ENCODE measurements at regions not wholly inside any gene's neighbourhood (a gene's known extent, or its start where the extent isn't known, plus 50 kb on each side); places are given as distances from the start of the nearest gene placed in this dataset.
"Not testable (repeated sequence)": the region's sequence is repeated elsewhere in the genome, so short reads cannot be mapped to it uniquely, and the experiment has no call there.

DNA sequence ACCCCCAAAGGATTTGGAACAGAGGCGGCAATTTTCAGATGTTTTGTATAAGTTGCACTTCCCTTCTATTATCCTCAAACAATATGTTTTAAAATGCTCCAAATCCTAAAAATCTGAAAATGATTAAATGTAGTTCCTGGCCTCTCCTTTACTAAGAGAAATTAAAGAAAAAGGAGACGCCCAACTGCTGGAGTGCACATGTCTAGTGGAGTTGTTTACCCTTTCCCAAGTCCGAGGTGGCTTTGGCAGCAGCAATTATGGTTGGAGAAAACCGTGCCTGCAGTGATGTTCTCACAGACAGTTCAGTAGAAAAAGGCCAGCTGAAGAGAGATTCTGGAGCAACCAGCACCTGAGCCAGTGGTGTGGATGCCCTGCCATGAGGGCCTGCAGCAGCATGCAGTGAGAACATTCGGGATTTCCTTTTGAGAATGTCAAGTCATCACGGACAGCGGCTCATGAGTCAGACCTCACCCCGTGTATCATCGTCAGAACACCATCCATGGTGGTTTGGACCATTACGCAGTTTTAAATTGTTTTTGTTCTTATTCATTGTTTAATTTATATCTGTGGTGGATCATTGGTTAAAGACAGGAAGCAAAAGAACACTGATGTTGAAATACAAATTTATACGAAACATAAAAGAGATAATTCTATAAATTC is 179.0 kb upstream of the KRR1 start:
- no peak for DNase-seq
- H3K27ac Mint-ChIP-seq = no peak overlapping the region
- H3K27me3 Mint-ChIP-seq = peaks cover 12% of the 10 kb centered on the region
- H3K4me1 Mint-ChIP-seq = no peaks in the 10 kb centered on the region
- no peak for ATAC-seq
- CTCF ChIA-PET = no interaction called here
- no peaks in the 10 kb centered on the region for H3K36me3 Mint-ChIP-seq (ENCODE audit: low read depth)
- H3K9me3 Mint-ChIP-seq (ENCODE audit: low read depth) = no peaks in the 10 kb centered on the region
- intact Hi-C loops (cut with DNase I, micrococcal nuclease) = no loop called here
- H3K4me3 Mint-ChIP-seq = no peak overlapping the region
- POLR2A ChIA-PET = no interaction called here

DNA sequence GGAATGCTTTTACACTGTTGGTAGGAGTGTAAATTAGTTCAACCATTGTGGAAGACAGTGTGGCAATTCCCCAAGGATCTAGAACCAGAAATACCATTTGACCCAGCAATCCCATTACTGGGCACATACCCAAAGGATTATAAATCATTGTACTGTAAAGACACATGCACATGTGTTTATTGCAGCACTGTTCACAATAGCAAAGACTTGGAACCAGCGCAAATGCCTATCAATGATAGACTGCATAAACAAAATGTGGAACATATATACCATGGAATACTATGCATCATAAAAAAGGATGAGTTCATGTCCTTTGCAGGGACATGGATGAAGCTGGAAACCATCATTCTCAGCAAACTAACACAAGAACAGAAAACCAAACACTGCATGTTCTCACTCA is 174.8 kb upstream of the KRR1 start:
- H3K4me3 Mint-ChIP-seq; H3K36me3 Mint-ChIP-seq (ENCODE audit: low read depth); POLR2A ChIA-PET; H3K4me1 Mint-ChIP-seq; intact Hi-C loops (cut with DNase I, micrococcal nuclease); H3K9me3 Mint-ChIP-seq (ENCODE audit: low read depth); ATAC-seq; DNase-seq; H3K27me3 Mint-ChIP-seq; H3K27ac Mint-ChIP-seq: not testable (repeated sequence)
- CTCF ChIA-PET = interaction anchor here (0.7 kb wide), 1 partner anchor 10 kb away, joined by 3 read pairs; no protein-coding TSS in a partner anchor

DNA sequence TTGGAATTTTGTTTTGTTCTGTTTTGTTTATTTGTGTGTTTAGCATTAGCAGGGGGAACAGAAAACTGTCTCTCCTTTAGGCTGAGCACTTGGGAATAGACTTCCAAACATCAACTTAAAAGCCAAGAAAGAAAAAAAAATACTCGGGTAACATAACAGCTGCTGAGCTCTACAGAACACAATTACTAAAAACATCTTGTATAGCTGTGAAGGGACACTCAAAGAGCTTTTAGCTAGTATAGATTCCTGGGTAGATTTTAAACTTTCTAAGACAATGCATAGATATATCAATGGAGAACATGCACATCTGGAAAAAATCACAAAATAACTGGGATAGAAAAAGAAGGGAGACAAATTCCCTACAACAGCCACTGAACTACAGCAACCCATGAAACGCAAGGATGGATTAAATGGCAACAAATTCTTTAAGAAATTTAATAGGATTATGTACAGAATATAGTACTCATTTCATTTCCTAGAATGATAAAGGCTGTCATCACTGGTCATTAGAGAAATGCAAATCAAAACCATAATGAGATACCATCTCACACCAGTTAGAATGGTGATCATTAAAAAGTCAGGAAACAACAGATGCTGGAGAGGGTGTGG is 174.3 kb upstream of the KRR1 start:
- H3K36me3 Mint-ChIP-seq (ENCODE audit: low read depth) = no peaks in the 10 kb centered on the region
- ATAC-seq (no peak), DNase-seq (no peak)
- H3K4me1 Mint-ChIP-seq = peaks cover 7% of the 10 kb centered on the region
- ChIA-PET POLR2A (no interaction called here), CTCF (interaction anchor here (1.3 kb wide), 1 partner anchor 76 kb away, joined by 3 read pairs; no protein-coding TSS in a partner anchor)
- H3K27me3 Mint-ChIP-seq = peaks cover 1% of the 10 kb centered on the region
- H3K27ac Mint-ChIP-seq = no peak overlapping the region
- H3K9me3 Mint-ChIP-seq (ENCODE audit: low read depth) = no peaks in the 10 kb centered on the region
- H3K4me3 Mint-ChIP-seq = no peak overlapping the region
- intact Hi-C loops (cut with DNase I, micrococcal nuclease) = no loop called here

DNA sequence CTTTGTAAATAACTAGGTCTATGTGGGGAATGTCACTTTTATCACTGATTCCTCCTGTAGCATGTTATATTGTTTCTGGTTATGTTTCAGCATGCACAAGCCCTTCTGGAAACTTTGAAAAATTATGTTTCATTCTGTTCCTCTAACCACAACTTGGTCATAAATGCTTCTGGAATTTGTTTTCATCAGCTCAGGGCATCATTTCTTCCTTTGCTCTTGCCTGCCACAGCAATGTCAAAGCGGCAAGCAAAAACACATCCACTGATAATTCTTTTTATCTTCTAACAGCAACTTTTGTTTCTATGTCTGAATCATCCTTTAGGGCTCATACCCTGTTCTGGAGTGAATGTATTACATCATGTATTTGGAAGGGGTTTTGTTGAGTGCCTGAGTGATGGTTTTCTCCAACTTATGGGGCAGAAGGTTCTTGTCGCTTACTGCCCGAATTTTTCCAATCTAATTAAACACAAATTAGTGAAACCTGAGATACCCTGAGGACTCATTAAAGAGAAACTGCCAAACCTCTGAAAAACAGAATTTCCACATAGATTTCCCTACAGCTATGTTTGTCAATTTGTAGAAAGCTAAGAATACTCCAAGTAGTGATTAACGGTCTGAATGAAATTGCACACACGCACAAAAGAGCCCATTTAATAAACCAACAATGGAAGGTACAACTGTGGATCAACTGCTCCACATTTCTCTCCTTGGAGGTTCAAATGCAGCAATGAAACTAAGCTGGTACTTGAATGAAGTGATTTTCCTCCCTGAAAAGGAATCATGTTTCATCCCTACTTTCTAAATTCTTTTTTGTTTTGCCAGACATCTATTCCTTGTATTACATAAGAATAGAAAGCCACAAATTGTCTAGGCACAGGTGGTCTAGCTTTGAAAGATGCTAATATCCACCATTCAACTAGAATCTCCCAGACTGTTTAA is 173.5 kb upstream of the KRR1 start:
- Mint-ChIP-seq H3K27me3 (peaks cover 1% of the 10 kb centered on the region), H3K4me1 (peaks cover 7% of the 10 kb centered on the region), H3K4me3 (no peak overlapping the region), H3K27ac (no peak overlapping the region), H3K36me3 (ENCODE audit: low read depth) (no peaks in the 10 kb centered on the region), H3K9me3 (ENCODE audit: low read depth) (no peaks in the 10 kb centered on the region)
- ATAC-seq (peak; percentile 80), DNase-seq (no peak)
- intact Hi-C loops (cut with DNase I, micrococcal nuclease) = no loop called here
- CTCF ChIA-PET = interaction anchor here (1.3 kb wide), 1 partner anchor 76 kb away, joined by 3 read pairs; no protein-coding TSS in a partner anchor
- POLR2A ChIA-PET = interaction anchor here (0.5 kb wide), 1 partner anchor 1337 kb away, joined by 3 read pairs; no protein-coding TSS in a partner anchor

DNA sequence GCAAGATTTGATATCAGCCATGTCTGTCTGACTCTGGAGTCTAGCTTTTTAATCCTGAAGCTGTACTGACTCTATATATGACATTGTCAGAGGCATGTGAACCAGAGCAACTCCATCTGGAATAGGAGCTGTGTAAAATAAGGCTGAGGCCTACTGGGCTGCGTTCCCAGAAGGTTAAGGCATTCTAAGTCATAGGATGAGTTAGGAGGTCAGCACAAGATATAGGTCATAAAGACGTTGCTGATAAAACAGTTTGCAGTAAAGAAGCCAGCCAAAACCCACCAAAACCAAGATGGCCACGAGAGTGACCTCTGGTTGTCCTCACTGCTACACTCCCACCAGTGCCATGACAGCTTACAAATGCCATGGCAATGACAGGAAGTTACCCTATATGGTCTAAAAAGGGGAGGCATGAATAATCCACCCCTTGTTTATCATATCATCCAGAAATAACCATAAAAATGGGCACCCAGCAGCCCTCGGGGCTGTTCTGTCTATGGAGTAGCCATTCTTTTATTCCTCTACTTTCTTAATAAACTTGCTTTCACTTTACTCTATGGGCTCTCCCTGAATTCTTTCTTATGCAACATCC is 172.7 kb upstream of the KRR1 start:
- intact Hi-C loops (cut with DNase I, micrococcal nuclease); H3K27ac Mint-ChIP-seq; H3K4me3 Mint-ChIP-seq; H3K36me3 Mint-ChIP-seq (ENCODE audit: low read depth); H3K27me3 Mint-ChIP-seq; ATAC-seq; H3K9me3 Mint-ChIP-seq (ENCODE audit: low read depth); CTCF ChIA-PET; H3K4me1 Mint-ChIP-seq; DNase-seq: not testable (repeated sequence)
- POLR2A ChIA-PET = interaction anchor here (0.5 kb wide), 1 partner anchor 1336 kb away, joined by 3 read pairs; no protein-coding TSS in a partner anchor

DNA sequence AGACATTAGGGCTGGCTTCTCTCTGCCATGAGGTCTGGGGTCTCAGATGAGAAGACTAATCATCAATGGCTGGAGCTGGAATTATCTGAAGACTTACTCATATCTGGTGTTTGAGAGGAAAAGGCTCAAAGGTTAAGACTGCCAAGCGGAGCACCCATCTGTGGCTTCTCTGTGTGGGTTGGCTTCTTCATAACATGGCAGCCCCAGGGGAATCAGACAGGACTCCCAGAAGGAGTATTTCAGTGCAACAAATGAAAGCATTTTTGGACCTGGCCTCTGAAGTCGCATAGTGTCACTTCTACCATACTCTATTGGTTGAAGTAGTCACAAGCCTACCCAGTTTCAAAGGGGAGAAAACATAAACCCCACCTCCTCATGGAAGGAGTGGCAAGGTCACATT is 171.8 kb upstream of the KRR1 start:
- no peak overlapping the region for H3K27ac Mint-ChIP-seq
- ChIA-PET POLR2A (no interaction called here), CTCF (no interaction called here)

DNA sequence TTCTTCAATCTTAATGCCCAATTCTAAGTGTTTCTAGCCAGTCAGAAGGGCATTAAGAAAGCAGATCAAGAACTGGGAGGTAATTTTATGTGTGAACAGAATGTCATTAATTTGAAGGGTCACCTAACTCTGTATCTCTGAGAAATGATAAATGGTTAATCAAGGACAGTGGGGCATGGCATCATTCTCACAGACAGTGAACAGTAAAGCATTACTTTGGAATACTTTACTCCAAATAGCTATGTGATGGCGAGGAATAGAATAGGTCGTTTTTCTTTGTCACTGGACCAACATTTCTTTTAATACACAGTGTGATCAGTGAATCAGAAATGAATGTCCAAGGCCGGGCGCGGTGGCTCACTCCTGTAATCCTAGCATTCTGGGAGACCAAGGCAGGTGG is 166.1 kb upstream of the KRR1 start:
- intact Hi-C loops (cut with DNase I, micrococcal nuclease) = no loop called here
- H3K27ac Mint-ChIP-seq = no peak overlapping the region
- no peaks in the 10 kb centered on the region for H3K36me3 Mint-ChIP-seq (ENCODE audit: low read depth)
- no peaks in the 10 kb centered on the region for H3K4me1 Mint-ChIP-seq
- POLR2A ChIA-PET = no interaction called here
- no peaks in the 10 kb centered on the region for H3K9me3 Mint-ChIP-seq (ENCODE audit: low read depth)
- no peak for ATAC-seq
- H3K27me3 Mint-ChIP-seq = peaks cover 6% of the 10 kb centered on the region
- H3K4me3 Mint-ChIP-seq = no peak overlapping the region
- DNase-seq = no peak
- CTCF ChIA-PET = interaction anchor here (0.6 to 1.1 kb wide), 4 partner anchors 10 to 125 kb away, joined by 3 read pairs; no protein-coding TSS in a partner anchor

More for the DNA sequence above, 171.8 kb upstream of the KRR1 start:
- H3K4me1 Mint-ChIP-seq = peaks cover 7% of the 10 kb centered on the region
- H3K4me3 Mint-ChIP-seq = no peak overlapping the region
- ATAC-seq (no peak), DNase-seq (no peak)
- intact Hi-C loops (cut with DNase I, micrococcal nuclease) = no loop called here
- no peaks in the 10 kb centered on the region for H3K9me3 Mint-ChIP-seq (ENCODE audit: low read depth)
- H3K36me3 Mint-ChIP-seq (ENCODE audit: low read depth) = no peaks in the 10 kb centered on the region
- H3K27me3 Mint-ChIP-seq = peaks cover 4% of the 10 kb centered on the region

DNA sequence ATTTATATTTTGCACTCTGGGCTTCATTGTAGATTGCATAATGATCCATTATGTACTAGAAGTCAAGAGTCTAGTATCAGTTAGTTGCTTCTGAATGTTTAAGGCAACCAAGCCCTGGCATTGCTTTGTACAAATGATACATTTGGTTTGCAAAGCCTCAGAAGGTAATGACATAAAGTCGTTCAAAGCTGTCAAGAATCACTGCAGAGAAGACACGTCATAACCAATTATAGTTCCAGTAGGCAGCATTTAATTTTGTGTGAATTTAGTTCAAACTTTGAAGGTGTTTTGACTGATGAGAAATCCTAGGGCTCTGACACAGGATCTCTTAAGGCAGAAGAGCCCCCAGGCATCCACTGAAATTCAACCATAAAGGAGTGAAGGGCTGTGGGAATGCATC is 163.0 kb upstream of the KRR1 start:
- ATAC-seq (no peak), DNase-seq (no peak)
- H3K4me1 Mint-ChIP-seq = no peaks in the 10 kb centered on the region
- no peaks in the 10 kb centered on the region for H3K36me3 Mint-ChIP-seq (ENCODE audit: low read depth)
- CTCF ChIA-PET = no interaction called here
- POLR2A ChIA-PET = no interaction called here
- peaks cover 6% of the 10 kb centered on the region for H3K27me3 Mint-ChIP-seq
- no peak overlapping the region for H3K27ac Mint-ChIP-seq
- no peak overlapping the region for H3K4me3 Mint-ChIP-seq
- H3K9me3 Mint-ChIP-seq (ENCODE audit: low read depth) = no peaks in the 10 kb centered on the region
- intact Hi-C loops (cut with DNase I, micrococcal nuclease) = no loop called here

DNA sequence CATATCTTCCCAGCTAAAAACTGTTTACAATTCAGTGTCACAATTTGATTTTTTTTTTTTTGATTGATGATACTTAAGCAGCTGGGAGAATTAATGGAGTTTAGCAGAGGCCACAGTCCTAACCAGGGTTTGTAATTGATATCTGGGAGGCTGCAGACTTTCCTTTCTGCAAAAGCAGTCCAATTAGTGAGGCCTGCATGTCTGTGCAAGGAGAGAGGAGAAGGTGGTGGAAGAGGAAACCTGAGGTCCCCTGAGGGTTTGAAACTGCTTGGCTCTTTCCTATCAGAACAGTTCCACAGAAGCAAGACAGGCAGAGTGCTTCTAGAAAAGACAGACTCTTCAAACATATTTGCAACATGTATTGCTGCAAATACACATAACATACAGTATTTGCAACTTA is 160.8 kb upstream of the KRR1 start:
- intact Hi-C loops (cut with DNase I, micrococcal nuclease) = no loop called here
- ChIA-PET CTCF (interaction anchor here (0.7 to 0.8 kb wide), 2 partner anchors 13 to 145 kb away, joined by 3 read pairs; no protein-coding TSS in a partner anchor), POLR2A (no interaction called here)
- DNase-seq (no peak), ATAC-seq (no peak)
- H3K9me3 Mint-ChIP-seq (ENCODE audit: low read depth) = no peaks in the 10 kb centered on the region
- H3K4me3 Mint-ChIP-seq = no peak overlapping the region
- H3K27ac Mint-ChIP-seq = no peak overlapping the region
- H3K4me1 Mint-ChIP-seq = no peaks in the 10 kb centered on the region
- no peaks in the 10 kb centered on the region for H3K27me3 Mint-ChIP-seq
- H3K36me3 Mint-ChIP-seq (ENCODE audit: low read depth) = no peaks in the 10 kb centered on the region

DNA sequence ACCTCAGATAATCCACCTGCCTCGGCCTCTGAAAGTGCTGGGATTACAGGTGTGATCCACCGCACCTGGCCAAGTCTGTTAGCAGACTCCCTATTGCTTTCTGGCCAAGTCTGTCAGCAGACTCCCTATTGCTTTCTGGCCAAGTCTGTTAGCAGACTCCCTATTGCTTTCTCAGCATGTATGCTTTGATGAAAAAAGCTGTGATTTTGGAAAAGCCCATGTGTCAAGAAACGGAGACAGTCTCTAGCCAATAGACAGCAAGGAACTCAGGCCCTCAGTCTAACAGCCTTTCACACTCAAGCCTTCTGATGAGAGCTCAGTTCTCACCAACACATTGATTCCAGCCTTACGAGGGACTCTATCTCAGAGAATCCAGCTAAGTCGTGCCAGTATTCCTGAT is 158.8 kb upstream of the KRR1 start:
- ChIA-PET POLR2A (no interaction called here), CTCF (interaction anchor here (1.1 kb wide), 1 partner anchor 58 kb away, joined by 3 read pairs; no protein-coding TSS in a partner anchor)
- Mint-ChIP-seq H3K9me3 (ENCODE audit: low read depth) (no peaks in the 10 kb centered on the region), H3K27me3 (no peaks in the 10 kb centered on the region), H3K4me1 (no peaks in the 10 kb centered on the region), H3K27ac (no peak overlapping the region), H3K36me3 (ENCODE audit: low read depth) (no peaks in the 10 kb centered on the region), H3K4me3 (no peak overlapping the region)
- intact Hi-C loops (cut with DNase I, micrococcal nuclease) = no loop called here
- DNase-seq (no peak), ATAC-seq (no peak)

DNA sequence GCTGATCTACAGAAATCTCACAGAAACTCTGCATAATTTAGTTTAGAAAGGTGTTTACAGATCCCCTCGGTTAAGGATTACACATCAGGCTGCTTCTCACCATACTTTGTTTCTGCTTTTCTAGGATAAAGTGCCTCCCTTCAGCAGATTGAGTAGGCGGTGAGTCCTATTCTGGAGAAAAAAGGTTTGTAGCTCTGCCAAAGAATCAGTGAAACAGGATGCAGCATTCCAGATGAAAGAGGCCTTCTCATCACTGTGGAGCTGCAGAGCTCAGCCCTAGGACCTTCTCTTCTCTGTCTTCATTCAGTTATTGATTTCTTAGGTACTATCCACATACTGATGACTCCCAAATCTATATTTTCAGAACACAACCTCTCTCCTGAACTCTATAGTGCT is 155.5 kb upstream of the KRR1 start:
- ChIA-PET POLR2A (no interaction called here), CTCF (interaction anchor here (1.3 kb wide), 1 partner anchor 11 kb away, joined by 3 read pairs; no protein-coding TSS in a partner anchor)
- H3K4me3 Mint-ChIP-seq = no peak overlapping the region
- no peaks in the 10 kb centered on the region for H3K36me3 Mint-ChIP-seq (ENCODE audit: low read depth)
- no peaks in the 10 kb centered on the region for H3K4me1 Mint-ChIP-seq
- no peaks in the 10 kb centered on the region for H3K9me3 Mint-ChIP-seq (ENCODE audit: low read depth)
- intact Hi-C loops (cut with DNase I, micrococcal nuclease) = no loop called here
- DNase-seq (no peak), ATAC-seq (no peak)
- no peak overlapping the region for H3K27ac Mint-ChIP-seq
- H3K27me3 Mint-ChIP-seq = no peaks in the 10 kb centered on the region
